HEK293 (cell line): ENCODE measurements at regions not wholly inside any gene's neighbourhood (a gene's known extent, or its start where the extent isn't known, plus 50 kb on each side); places are given as distances from the start of the nearest gene placed in this dataset.

Experiments
- REST ChIP-seq: fragments of 450-650 bp; formaldehyde crosslinking; IDR thresholded peaks from 2 replicates; pipeline ENCODE4 v1.5.1; 2016; ENCODE audit warnings: missing biosample characterization, missing genetic modification characterization
- TRIM28 ChIP-seq: IDR thresholded peaks from 2 replicates; pipeline ENCODE4 v1.6.1; 2011; ENCODE audit warnings: low read length, control low read depth, borderline replicate concordance
- ZBTB49 ChIP-seq: fragments of 450-650 bp; formaldehyde crosslinking; IDR thresholded peaks from 2 replicates; pipeline ENCODE4 v1.5.1; 2016; ENCODE audit warnings: missing biosample characterization, missing genetic modification characterization, low read depth
- ZBTB8A ChIP-seq: fragments of 450-650 bp; formaldehyde crosslinking; IDR thresholded peaks from 2 replicates; pipeline ENCODE4 v1.5.1; 2016; ENCODE audit warnings: missing biosample characterization, missing genetic modification characterization
- ZNF175 ChIP-seq: fragments of 450-650 bp; formaldehyde crosslinking; IDR thresholded peaks from 2 replicates; pipeline ENCODE4 v1.5.1; 2016; ENCODE audit warnings: missing biosample characterization, missing genetic modification characterization

DNA sequence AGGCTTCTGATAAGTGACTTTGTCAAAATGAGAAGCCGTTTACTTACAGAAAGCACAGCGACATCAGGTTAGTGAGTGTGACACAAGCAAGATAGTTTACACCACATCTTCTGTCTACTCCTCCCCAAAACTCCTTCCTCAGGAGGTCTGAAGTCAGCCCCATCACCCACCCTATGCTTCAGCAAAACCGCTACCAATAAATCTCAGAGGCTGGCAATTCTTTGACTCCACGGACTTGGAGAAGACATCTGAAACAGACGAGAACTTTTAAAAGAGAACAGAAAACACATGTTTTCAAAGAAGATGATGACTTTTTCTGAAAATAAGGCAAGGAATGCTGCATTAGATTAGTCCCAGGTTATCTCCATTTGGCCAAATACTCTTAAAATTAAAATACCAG lies 261.1 kb downstream of the TBC1D4 start:
- TF ChIP-seq ZBTB49 (tag by site-specific recombination) (no peak), ZNF175 (tag by site-specific recombination) (no peak), TRIM28 (no peak), ZBTB8A (tag by site-specific recombination) (no peak), REST (tag by site-specific recombination) (no peak)
